ENCODE measurements at regions not wholly inside any gene's neighbourhood (a gene's known extent, or its start where the extent isn't known, plus 50 kb on each side); places are given as distances from the start of the nearest gene placed in this dataset.

- WGBS, 2 experiments (ENCODE audit: extremely low coverage in 1 of 2, insufficient coverage in 1 of 2, insufficient read length in 1 of 2, insufficient replicate concordance in 2 of 2, low coverage in 1 of 2, low lambda C conversion rate in 2 of 2, missing lambda C conversion rate in 1 of 2), result 91% methylated on average over 4 of the region's 4 CpGs; no CpG with 5 or more reads in 1 of the 2 experiments
- Histone ChIP-seq H3K9me3 (ENCODE audit: insufficient read depth in 2 of 2, low read depth in 1 of 2, low read length in 1 of 2) (peaks cover 16 to 17% of the 10 kb centered on the region in 2 experiments), H3K27me3 (replicated peaks in 1 of 4; ENCODE audit: control insufficient read depth in 3 of 4, extremely low read depth in 1 of 4, insufficient read depth in 3 of 4, low read length in 3 of 4) (no peaks in the 10 kb centered on the region), H3K4me2 (ENCODE audit: insufficient read depth in 1 of 2, low read depth in 2 of 2, low read length in 2 of 2) (no peak overlapping the region), H3K36me3 (ENCODE audit: control insufficient read depth in 2 of 4, insufficient read depth in 4 of 4, low read length in 3 of 4) (no peaks in the 10 kb centered on the region), H2BK12ac (ENCODE audit: low read depth, low read length) (no peak overlapping the region), H3K4me1 (replicated peaks in 1 of 4; ENCODE audit: control insufficient read depth in 3 of 4, insufficient read depth in 4 of 4, low read length in 3 of 4) (no peaks in the 10 kb centered on the region), H4K91ac (replicated peaks; ENCODE audit: insufficient read length, low read length) (no peak overlapping the region), H3K79me2 (ENCODE audit: control insufficient read depth in 1 of 2, insufficient read depth in 2 of 2, low read length in 2 of 2) (no peaks in the 10 kb centered on the region), H4K8ac (ENCODE audit: extremely low read depth, insufficient read depth, low read length) (no peak overlapping the region), H2BK5ac (ENCODE audit: low read depth, low read length) (no peak overlapping the region), H2AFZ (ENCODE audit: low read length) (no peak overlapping the region), H3K79me1 (ENCODE audit: low read depth, low read length) (no peaks in the 10 kb centered on the region), H3K4me3 (ENCODE audit: extremely low read depth in 1 of 4, insufficient read depth in 2 of 4, low read depth in 3 of 4, low read length in 4 of 4) (no peak overlapping the region), H3K9ac (replicated peaks in 1 of 4; ENCODE audit: extremely low read depth in 1 of 4, low read depth in 3 of 4, low read length in 3 of 4) (no peak overlapping the region), H4K5ac (ENCODE audit: insufficient read length, low read depth, low read length) (no peak overlapping the region), H3K18ac (ENCODE audit: extremely low read depth, low read length) (no peak overlapping the region), H2AK5ac (ENCODE audit: low read depth, low read length) (no peak overlapping the region), H2BK120ac (replicated peaks; ENCODE audit: low read depth, low read length) (no peak overlapping the region), H2BK20ac (ENCODE audit: low read length) (no peak overlapping the region), H3K4ac (replicated peaks; ENCODE audit: insufficient read length, low read depth, low read length) (no peak overlapping the region), H4K20me1 (replicated peaks in 1 of 2; ENCODE audit: control insufficient read depth in 1 of 2, insufficient read depth in 2 of 2, low read length in 2 of 2) (no peaks in the 10 kb centered on the region), H3K14ac (ENCODE audit: insufficient read length) (no peak overlapping the region), H3K56ac (replicated peaks; ENCODE audit: insufficient read length, low read depth, low read length) (no peak overlapping the region), H2BK15ac (ENCODE audit: low read length) (no peak overlapping the region), H3K27ac (ENCODE audit: low read depth, low read length) (no peak overlapping the region), H3K23ac (ENCODE audit: insufficient read length) (no peak overlapping the region), H3K23me2 (ENCODE audit: low read depth, low read length) (no peaks in the 10 kb centered on the region)
- FAIRE-seq (no peak), DNase-seq (ENCODE audit: low read depth in 1 of 2, low spot score in 2 of 2) (no peak)
- POLR2A ChIA-PET (ENCODE audit: partially characterized antibody), result no interaction called here
- TF ChIP-seq HDAC6 (IDR thresholded peaks at IDR 0.05; ENCODE audit: low read depth, low read length) (no peak), ATF2 (IDR thresholded peaks at IDR 0.05; ENCODE audit: low read length) (no peak), CBX5 (IDR thresholded peaks at IDR 0.05; ENCODE audit: low read depth, low read length) (no peak), NANOG (IDR thresholded peaks at IDR 0.05; ENCODE audit: insufficient read depth, low read depth, low read length, poor library complexity, severe bottlenecking) (no peak), RBBP5 (IDR thresholded peaks at IDR 0.05; ENCODE audit: borderline replicate concordance, low read depth, low read length) (no peak), USF2 (IDR thresholded peaks at IDR 0.05; ENCODE audit: low read length) (no peak), TCF12 (IDR thresholded peaks at IDR 0.05; ENCODE audit: low read depth, low read length) (no peak), ASH2L (IDR thresholded peaks at IDR 0.05; ENCODE audit: low read length) (no peak), SIRT6 (IDR thresholded peaks at IDR 0.05; ENCODE audit: low read length) (no peak), CHD1 (IDR thresholded peaks at IDR 0.05; ENCODE audit: low read depth, low read length) (no peak), GABPA (IDR thresholded peaks at IDR 0.05; ENCODE audit: borderline replicate concordance, insufficient read depth, low read length) (no peak), EGR1 (IDR thresholded peaks at IDR 0.05; ENCODE audit: borderline replicate concordance, low read depth, low read length) (no peak)
- CTCF ChIA-PET (ENCODE audit: partially characterized antibody), result interaction anchor here (0.6 kb wide), 1 partner anchor 1921 kb away, joined by 4 read pairs; no protein-coding TSS in a partner anchor
Measured at GRCh38 chr5:5964347-5964746, 414.0 kb downstream of the MED10 start.

Measured in H1 (cell line).